Neural progenitor cell (in vitro differentiated cells): ENCODE measurements at regions not wholly inside any gene's neighbourhood (a gene's known extent, or its start where the extent isn't known, plus 50 kb on each side); places are given as distances from the start of the nearest gene placed in this dataset.

Experiments
- CTCF ChIP-seq: fragments of 200-600 bp; sonication (generic); IDR thresholded peaks from 2 replicates; pipeline ENCODE4 v1.5.1; 2017; ENCODE audit warnings: antibody characterized with exemption, mild to moderate bottlenecking
- EZH2 ChIP-seq: fragments of 200-600 bp; sonication (generic); IDR thresholded peaks from 2 replicates; pipeline ENCODE4 v1.6.1; 2017; ENCODE audit warnings: antibody characterized with exemption, mild to moderate bottlenecking, moderate library complexity
- EZH2phosphoT487 ChIP-seq: fragments of 200-600 bp; sonication (generic); IDR thresholded peaks from 2 replicates; pipeline ENCODE4 v1.6.1; 2017; ENCODE audit warnings: antibody characterized with exemption

- TF ChIP-seq CTCF (no peak), EZH2 (no peak), EZH2phosphoT487 (no peak)
These were observed 111.3 kb downstream of the NUDT12 start for GRCh38 chr5:103451261-103451660.
